ENCODE measurements at regions not wholly inside any gene's neighbourhood (a gene's known extent, or its start where the extent isn't known, plus 50 kb on each side); places are given as distances from the start of the nearest gene placed in this dataset.
"Not testable (repeated sequence)": the region's sequence is repeated elsewhere in the genome, so short reads cannot be mapped to it uniquely, and the experiment has no call there.

DNA sequence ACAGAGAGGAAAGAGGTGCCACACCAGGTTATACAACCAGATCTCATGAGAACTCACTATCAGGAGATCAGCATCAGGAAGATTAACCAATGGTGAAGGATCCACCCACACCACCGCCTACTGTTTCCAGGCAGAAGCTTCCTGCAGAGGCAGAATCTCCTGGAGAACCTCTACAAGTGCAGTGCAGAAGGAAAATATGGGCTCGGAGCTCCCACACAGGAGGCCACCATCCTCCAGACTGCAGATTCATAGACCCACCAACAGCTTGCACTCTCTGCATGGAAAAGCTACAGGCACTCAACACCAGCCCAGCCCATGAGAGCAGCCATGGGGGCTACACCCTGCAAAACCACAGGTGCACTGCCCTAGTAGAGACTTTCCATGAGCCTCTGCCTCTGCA lies 284.0 kb downstream of the POTED start:
- TF ChIP-seq, protein P1, sequence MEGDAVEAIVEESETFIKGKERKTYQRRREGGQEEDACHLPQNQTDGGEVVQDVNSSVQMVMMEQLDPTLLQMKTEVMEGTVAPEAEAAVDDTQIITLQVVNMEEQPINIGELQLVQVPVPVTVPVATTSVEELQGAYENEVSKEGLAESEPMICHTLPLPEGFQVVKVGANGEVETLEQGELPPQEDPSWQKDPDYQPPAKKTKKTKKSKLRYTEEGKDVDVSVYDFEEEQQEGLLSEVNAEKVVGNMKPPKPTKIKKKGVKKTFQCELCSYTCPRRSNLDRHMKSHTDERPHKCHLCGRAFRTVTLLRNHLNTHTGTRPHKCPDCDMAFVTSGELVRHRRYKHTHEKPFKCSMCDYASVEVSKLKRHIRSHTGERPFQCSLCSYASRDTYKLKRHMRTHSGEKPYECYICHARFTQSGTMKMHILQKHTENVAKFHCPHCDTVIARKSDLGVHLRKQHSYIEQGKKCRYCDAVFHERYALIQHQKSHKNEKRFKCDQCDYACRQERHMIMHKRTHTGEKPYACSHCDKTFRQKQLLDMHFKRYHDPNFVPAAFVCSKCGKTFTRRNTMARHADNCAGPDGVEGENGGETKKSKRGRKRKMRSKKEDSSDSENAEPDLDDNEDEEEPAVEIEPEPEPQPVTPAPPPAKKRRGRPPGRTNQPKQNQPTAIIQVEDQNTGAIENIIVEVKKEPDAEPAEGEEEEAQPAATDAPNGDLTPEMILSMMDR (IDR thresholded peaks at IDR 0.05): not testable (repeated sequence)
- TF ChIP-seq POLR2AphosphoS5 (IDR thresholded peaks at IDR 0.05): not testable (repeated sequence)

Data from breast epithelium (tissue), 3 donors.